ENCODE measurements at regions not wholly inside any gene's neighbourhood (a gene's known extent, or its start where the extent isn't known, plus 50 kb on each side); places are given as distances from the start of the nearest gene placed in this dataset.

GRCh38 chr6:106869203-106869602 is 105.3 kb downstream of the CD24 start:
- Histone ChIP-seq H3K4me3 (ENCODE audit: low read length) (no peak overlapping the region), H3K9me3 (ENCODE audit: low read length) (no peaks in the 10 kb centered on the region), H3K27me3 (ENCODE audit: insufficient read depth, low read depth, low read length) (no peaks in the 10 kb centered on the region), H3K27ac (ENCODE audit: low read length) (no peak overlapping the region), H3K9me2 (ENCODE audit: insufficient read depth, low read length) (no peaks in the 10 kb centered on the region), H3F3A (ENCODE audit: insufficient read depth, low read length, poor library complexity, severe bottlenecking) (no peaks in the 10 kb centered on the region), H3K79me2 (replicated peaks; ENCODE audit: insufficient read depth, low read length) (no peaks in the 10 kb centered on the region), H3K36me3 (ENCODE audit: insufficient read depth, low read length) (no peaks in the 10 kb centered on the region), H3K9ac (ENCODE audit: low read length) (no peak overlapping the region), H4K20me1 (ENCODE audit: insufficient read depth) (no peaks in the 10 kb centered on the region), H3K4me2 (ENCODE audit: low read length) (no peak overlapping the region), H2AFZ (ENCODE audit: low read depth, low read length) (no peak overlapping the region)
- TF ChIP-seq EZH2 (IDR thresholded peaks at IDR 0.05; ENCODE audit: borderline replicate concordance, insufficient read depth, low read length, poor library complexity, severe bottlenecking) (no peak), MXI1 (conservative IDR thresholded peaks at IDR 0.05; ENCODE audit: poor library complexity, severe bottlenecking) (no peak), TAF1 (IDR thresholded peaks at IDR 0.05; ENCODE audit: low read depth) (no peak), SMC3 (conservative IDR thresholded peaks at IDR 0.05; ENCODE audit: poor library complexity) (no peak), RAD21 (conservative IDR thresholded peaks at IDR 0.05) (no peak), POLR2AphosphoS5 (IDR thresholded peaks at IDR 0.05) (no peak), EP300 (conservative IDR thresholded peaks at IDR 0.05; ENCODE audit: poor library complexity, severe bottlenecking) (no peak)
- TF ChIP-seq, protein P1, sequence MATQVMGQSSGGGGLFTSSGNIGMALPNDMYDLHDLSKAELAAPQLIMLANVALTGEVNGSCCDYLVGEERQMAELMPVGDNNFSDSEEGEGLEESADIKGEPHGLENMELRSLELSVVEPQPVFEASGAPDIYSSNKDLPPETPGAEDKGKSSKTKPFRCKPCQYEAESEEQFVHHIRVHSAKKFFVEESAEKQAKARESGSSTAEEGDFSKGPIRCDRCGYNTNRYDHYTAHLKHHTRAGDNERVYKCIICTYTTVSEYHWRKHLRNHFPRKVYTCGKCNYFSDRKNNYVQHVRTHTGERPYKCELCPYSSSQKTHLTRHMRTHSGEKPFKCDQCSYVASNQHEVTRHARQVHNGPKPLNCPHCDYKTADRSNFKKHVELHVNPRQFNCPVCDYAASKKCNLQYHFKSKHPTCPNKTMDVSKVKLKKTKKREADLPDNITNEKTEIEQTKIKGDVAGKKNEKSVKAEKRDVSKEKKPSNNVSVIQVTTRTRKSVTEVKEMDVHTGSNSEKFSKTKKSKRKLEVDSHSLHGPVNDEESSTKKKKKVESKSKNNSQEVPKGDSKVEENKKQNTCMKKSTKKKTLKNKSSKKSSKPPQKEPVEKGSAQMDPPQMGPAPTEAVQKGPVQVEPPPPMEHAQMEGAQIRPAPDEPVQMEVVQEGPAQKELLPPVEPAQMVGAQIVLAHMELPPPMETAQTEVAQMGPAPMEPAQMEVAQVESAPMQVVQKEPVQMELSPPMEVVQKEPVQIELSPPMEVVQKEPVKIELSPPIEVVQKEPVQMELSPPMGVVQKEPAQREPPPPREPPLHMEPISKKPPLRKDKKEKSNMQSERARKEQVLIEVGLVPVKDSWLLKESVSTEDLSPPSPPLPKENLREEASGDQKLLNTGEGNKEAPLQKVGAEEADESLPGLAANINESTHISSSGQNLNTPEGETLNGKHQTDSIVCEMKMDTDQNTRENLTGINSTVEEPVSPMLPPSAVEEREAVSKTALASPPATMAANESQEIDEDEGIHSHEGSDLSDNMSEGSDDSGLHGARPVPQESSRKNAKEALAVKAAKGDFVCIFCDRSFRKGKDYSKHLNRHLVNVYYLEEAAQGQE (IDR thresholded peaks at IDR 0.05; ENCODE audit: borderline replicate concordance): no peak
- TF ChIP-seq, protein P2, sequence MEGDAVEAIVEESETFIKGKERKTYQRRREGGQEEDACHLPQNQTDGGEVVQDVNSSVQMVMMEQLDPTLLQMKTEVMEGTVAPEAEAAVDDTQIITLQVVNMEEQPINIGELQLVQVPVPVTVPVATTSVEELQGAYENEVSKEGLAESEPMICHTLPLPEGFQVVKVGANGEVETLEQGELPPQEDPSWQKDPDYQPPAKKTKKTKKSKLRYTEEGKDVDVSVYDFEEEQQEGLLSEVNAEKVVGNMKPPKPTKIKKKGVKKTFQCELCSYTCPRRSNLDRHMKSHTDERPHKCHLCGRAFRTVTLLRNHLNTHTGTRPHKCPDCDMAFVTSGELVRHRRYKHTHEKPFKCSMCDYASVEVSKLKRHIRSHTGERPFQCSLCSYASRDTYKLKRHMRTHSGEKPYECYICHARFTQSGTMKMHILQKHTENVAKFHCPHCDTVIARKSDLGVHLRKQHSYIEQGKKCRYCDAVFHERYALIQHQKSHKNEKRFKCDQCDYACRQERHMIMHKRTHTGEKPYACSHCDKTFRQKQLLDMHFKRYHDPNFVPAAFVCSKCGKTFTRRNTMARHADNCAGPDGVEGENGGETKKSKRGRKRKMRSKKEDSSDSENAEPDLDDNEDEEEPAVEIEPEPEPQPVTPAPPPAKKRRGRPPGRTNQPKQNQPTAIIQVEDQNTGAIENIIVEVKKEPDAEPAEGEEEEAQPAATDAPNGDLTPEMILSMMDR (IDR thresholded peaks at IDR 0.05; ENCODE audit: poor library complexity, severe bottlenecking): no peak

DNA sequence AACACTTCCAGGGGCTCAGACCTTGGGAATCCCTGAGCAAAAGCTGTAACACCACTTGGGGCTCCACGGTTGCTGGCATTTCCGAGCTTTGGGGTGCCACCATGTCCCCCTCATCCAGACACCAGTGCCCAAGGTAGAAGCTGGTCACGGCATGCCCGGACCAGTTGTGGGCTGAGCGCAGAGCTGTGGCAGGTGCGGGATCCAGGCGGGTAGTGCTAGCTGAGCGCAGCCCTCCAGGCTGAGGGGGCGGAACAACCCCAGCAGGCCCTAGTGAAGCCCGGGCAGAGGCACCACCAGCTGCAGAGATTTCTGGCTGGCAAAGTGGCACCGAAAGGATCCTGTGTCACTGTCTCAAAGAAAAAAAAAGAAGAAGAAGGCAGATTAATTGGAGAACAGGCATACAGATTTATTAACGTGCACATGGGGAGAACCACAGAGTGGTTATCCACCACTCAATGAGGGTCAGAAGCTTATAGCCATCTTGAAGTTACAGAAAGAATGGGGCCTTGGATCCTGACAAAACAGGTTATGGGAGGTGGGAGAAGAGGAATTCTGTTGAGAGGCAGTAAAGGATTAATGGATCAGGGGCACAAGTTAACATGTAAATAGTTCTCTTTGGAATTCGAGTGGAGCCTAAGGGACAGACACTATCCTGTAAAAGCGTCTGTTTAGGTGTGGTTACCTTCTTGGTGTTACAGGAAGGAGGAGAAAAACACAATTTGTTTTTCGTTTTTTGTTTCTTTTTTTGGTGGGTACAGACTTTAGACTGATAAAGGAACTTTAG is 107.5 kb downstream of the CD24 start:
- no peak overlapping the region for H2AFZ ChIP-seq (ENCODE audit: low read depth, low read length)
- no peak overlapping the region for H3K4me3 ChIP-seq (ENCODE audit: low read length)
- no peaks in the 10 kb centered on the region for H3K9me3 ChIP-seq (ENCODE audit: low read length)
- no peaks in the 10 kb centered on the region for H3K9me2 ChIP-seq (ENCODE audit: insufficient read depth, low read length)
- H3F3A ChIP-seq (ENCODE audit: insufficient read depth, low read length, poor library complexity, severe bottlenecking): no peaks in the 10 kb centered on the region
- H3K9ac ChIP-seq (ENCODE audit: low read length): no peak overlapping the region
- no peaks in the 10 kb centered on the region for H3K27me3 ChIP-seq (ENCODE audit: insufficient read depth, low read depth, low read length)
- no peak overlapping the region for H3K27ac ChIP-seq (ENCODE audit: low read length)
- TF ChIP-seq, protein P1 (IDR thresholded peaks at IDR 0.05; ENCODE audit: borderline replicate concordance): no peak
- TF ChIP-seq EP300 (conservative IDR thresholded peaks at IDR 0.05; ENCODE audit: poor library complexity, severe bottlenecking) (no peak), MXI1 (conservative IDR thresholded peaks at IDR 0.05; ENCODE audit: poor library complexity, severe bottlenecking) (no peak), RAD21 (conservative IDR thresholded peaks at IDR 0.05) (no peak), SMC3 (conservative IDR thresholded peaks at IDR 0.05; ENCODE audit: poor library complexity) (no peak), EZH2 (IDR thresholded peaks at IDR 0.05; ENCODE audit: borderline replicate concordance, insufficient read depth, low read length, poor library complexity, severe bottlenecking) (no peak), POLR2AphosphoS5 (IDR thresholded peaks at IDR 0.05) (no peak), TAF1 (IDR thresholded peaks at IDR 0.05; ENCODE audit: low read depth) (no peak)
- TF ChIP-seq, protein P2 (IDR thresholded peaks at IDR 0.05; ENCODE audit: poor library complexity, severe bottlenecking): no peak
- H4K20me1 ChIP-seq (ENCODE audit: insufficient read depth): no peaks in the 10 kb centered on the region
- no peaks in the 10 kb centered on the region for H3K36me3 ChIP-seq (ENCODE audit: insufficient read depth, low read length)
- no peak overlapping the region for H3K4me2 ChIP-seq (ENCODE audit: low read length)
- no peaks in the 10 kb centered on the region for H3K79me2 ChIP-seq (replicated peaks; ENCODE audit: insufficient read depth, low read length)

All from neural cell (in vitro differentiated cells).